Esophagus squamous epithelium (tissue), 5 donors: ENCODE measurements at regions not wholly inside any gene's neighbourhood (a gene's known extent, or its start where the extent isn't known, plus 50 kb on each side); places are given as distances from the start of the nearest gene placed in this dataset.

Experiments used
- DNase-seq: peaks from one replicate; lab custom pipeline; 2025; lab: John Stamatoyannopoulos, UW
- H3K27ac ChIP-seq, 4 donors: fragments of 200-600 bp; sonication (generic); one replicate each; pipeline ENCODE4 v1.5.1; 2016 to 2019; ENCODE audit warnings: mild to moderate bottlenecking in 1 of 4
- H3K27me3 ChIP-seq, 4 donors: fragments of 200-600 bp; sonication (generic); 1 replicate in 3 of 4; 2 replicates in 1 of 4; pipeline versions ENCODE4 v1.5.1 to v1.6.0; 2017 to 2021; ENCODE audit warnings: antibody characterized with exemption in 1 of 4
- H3K36me3 ChIP-seq, 3 donors: fragments of 200-600 bp; sonication (generic); one replicate each; pipeline ENCODE4 v1.5.1; 2016 to 2019
- H3K4me1 ChIP-seq, 3 donors: fragments of 200-600 bp; sonication (generic); one replicate each; pipeline ENCODE4 v1.5.1; 2017 to 2019
- H3K4me3 ChIP-seq, 4 donors: fragments of 200-600 bp; sonication (generic); 1 replicate in 3 of 4; 2 replicates in 1 of 4; pipeline ENCODE4 v1.5.1; 2016 to 2019; ENCODE audit warnings: mild to moderate bottlenecking in 2 of 4, moderate library complexity in 1 of 4
- H3K9me3 ChIP-seq, 3 donors: fragments of 200-600 bp; sonication (generic); one replicate each; pipeline ENCODE4 v1.5.1; 2016 to 2019
- POLR2A ChIP-seq, 4 donors: fragments of 450-650 bp; IDR thresholded peaks; one replicate each; pipeline ENCODE4 v1.6.1; 2017; ENCODE audit warnings: antibody characterized with exemption in 4 of 4, mild to moderate bottlenecking in 4 of 4, moderate library complexity in 3 of 4
- WGBS, 2 donors: methylation state at CpG; one replicate each; pipeline ENCODE4 v1.1.5; 2018; 5-methylcytosine and 5-hydroxymethylcytosine counted together
- intact Hi-C: fragments of 100-400 bp; cut with DNase I; formaldehyde crosslinking; loops from one replicate; pipeline ENCODE4 v1.15.0; 2022
- TF ChIP-seq, protein P1 (sequence below), 6 experiments: fragments of 450-650 bp in 4 of 6; fragments of 200-600 bp in 2 of 6; sonication (generic) in 2 of 6; IDR thresholded peaks; one replicate each; pipeline ENCODE4 v1.5.1; 2016 to 2019; ENCODE audit warnings: antibody characterized with exemption in 6 of 6, mild to moderate bottlenecking in 4 of 6, moderate library complexity in 4 of 6
- donor health status: DM: yes; HTN: yes; CAD: no.

DNA sequence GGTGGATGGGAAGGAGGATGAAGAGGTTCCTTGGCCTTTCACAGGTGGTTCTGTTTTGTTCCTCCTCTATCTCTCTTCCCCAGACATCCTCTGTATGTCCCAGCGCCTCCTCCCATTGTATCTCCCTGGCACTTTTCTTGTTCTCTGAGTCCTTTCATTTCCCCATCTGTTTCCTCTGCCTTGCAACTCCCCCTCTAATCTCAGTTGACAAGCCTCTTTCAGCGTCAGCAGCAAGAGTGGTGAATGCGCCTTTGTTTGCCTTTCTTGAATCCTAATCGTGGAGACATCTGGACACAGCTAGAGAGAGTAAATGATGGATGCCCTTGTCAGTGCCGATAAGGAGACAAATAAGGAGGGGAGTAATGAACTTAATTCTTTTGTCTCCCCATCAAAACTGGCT lies 167.0 kb downstream of the NDUFA10 start:
- 17 to 18% methylated on average over 5 of the region's 5 CpGs for WGBS, 2 donors
- Histone ChIP-seq H3K4me1 (no peaks in the 10 kb centered on the region), H3K27ac (no peak overlapping the region), H3K9me3 (no peaks in the 10 kb centered on the region), H3K4me3 (no peak overlapping the region), H3K36me3 (no peaks in the 10 kb centered on the region), H3K27me3 (peaks cover 0 to 29% (median 0%) of the 10 kb centered on the region in 4 donors)
- intact Hi-C loops, result no loop called here
- TF ChIP-seq, protein P1, sequence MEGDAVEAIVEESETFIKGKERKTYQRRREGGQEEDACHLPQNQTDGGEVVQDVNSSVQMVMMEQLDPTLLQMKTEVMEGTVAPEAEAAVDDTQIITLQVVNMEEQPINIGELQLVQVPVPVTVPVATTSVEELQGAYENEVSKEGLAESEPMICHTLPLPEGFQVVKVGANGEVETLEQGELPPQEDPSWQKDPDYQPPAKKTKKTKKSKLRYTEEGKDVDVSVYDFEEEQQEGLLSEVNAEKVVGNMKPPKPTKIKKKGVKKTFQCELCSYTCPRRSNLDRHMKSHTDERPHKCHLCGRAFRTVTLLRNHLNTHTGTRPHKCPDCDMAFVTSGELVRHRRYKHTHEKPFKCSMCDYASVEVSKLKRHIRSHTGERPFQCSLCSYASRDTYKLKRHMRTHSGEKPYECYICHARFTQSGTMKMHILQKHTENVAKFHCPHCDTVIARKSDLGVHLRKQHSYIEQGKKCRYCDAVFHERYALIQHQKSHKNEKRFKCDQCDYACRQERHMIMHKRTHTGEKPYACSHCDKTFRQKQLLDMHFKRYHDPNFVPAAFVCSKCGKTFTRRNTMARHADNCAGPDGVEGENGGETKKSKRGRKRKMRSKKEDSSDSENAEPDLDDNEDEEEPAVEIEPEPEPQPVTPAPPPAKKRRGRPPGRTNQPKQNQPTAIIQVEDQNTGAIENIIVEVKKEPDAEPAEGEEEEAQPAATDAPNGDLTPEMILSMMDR (IDR thresholded peaks at IDR 0.05), result no peak
- TF ChIP-seq POLR2A (IDR thresholded peaks at IDR 0.05), result no peak
- no peak for DNase-seq

DNA sequence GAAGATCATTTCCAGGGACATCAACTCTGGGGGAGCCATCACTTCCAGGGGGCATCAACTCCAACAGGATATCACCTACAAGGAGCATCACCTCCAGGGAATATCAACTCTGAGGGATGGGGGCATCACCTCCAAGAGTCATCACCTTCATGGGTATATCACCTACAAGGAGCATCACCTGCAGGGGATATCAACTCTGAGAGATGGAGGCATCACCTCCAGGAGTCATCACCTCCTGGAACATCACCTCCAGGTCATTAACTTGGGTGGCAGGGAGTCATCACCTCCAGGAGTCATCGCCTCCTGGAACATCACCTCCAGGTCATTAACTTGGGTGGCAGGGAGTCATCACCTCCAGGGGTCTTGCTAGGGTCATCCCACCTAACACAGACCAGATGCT lies 167.6 kb downstream of the NDUFA10 start:
- TF ChIP-seq POLR2A (IDR thresholded peaks at IDR 0.05), result no peak
- TF ChIP-seq, protein P1 (IDR thresholded peaks at IDR 0.05), result no peak
- Histone ChIP-seq H3K27ac (no peak overlapping the region), H3K9me3 (no peaks in the 10 kb centered on the region), H3K36me3 (no peaks in the 10 kb centered on the region), H3K27me3 (peaks cover 0 to 29% (median 0%) of the 10 kb centered on the region in 4 donors), H3K4me3 (no peak overlapping the region), H3K4me1 (no peaks in the 10 kb centered on the region)
- WGBS, 2 donors, result 75 to 86% methylated on average over 1 of the region's 1 CpG
- no peak for DNase-seq
- intact Hi-C loops, result no loop called here

DNA sequence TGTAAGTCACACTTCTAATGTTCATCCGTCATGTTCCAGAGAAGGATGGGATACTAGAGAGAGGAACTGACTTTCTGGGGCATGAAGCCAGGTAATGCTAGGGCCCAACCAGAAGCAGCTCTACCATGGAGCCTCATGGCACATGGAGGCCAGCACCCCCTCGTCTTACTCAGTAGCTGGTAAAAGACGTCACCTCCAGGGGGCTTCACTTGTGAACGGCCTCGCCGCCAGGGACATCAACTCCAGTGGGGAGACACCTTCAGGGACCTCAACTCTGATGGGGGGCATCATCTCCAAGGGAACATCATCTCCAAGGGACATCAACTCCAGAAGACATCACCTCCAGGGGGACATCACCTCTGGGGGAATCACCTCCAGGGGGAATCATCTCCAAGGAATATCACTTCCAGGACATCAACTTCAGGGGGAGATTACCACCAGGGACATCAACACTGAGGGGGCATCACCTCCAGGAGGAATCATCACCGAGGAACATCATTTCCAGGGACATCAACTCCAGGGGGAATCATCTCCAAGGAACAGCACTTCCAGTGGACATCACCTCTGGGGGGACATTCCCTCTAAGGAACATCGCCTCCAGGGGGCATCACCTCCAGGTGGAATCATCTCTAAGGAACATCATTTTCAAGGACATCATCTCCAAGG lies 168.4 kb downstream of the NDUFA10 start:
- TF ChIP-seq, protein P1 (IDR thresholded peaks at IDR 0.05), result no peak
- TF ChIP-seq POLR2A (IDR thresholded peaks at IDR 0.05), result no peak
- no peak overlapping the region for H3K4me3 ChIP-seq
- no peak for DNase-seq
- no peaks in the 10 kb centered on the region for H3K36me3 ChIP-seq
- H3K9me3 ChIP-seq, result no peaks in the 10 kb centered on the region
- H3K27ac ChIP-seq, result no peak overlapping the region
- intact Hi-C loops, result no loop called here
- no peaks in the 10 kb centered on the region for H3K4me1 ChIP-seq
- 90 to 100% methylated on average over 5 to 8 of the region's 8 CpGs for WGBS, 2 donors
- H3K27me3 ChIP-seq, result peaks cover 0 to 29% (median 0%) of the 10 kb centered on the region in 4 donors

DNA sequence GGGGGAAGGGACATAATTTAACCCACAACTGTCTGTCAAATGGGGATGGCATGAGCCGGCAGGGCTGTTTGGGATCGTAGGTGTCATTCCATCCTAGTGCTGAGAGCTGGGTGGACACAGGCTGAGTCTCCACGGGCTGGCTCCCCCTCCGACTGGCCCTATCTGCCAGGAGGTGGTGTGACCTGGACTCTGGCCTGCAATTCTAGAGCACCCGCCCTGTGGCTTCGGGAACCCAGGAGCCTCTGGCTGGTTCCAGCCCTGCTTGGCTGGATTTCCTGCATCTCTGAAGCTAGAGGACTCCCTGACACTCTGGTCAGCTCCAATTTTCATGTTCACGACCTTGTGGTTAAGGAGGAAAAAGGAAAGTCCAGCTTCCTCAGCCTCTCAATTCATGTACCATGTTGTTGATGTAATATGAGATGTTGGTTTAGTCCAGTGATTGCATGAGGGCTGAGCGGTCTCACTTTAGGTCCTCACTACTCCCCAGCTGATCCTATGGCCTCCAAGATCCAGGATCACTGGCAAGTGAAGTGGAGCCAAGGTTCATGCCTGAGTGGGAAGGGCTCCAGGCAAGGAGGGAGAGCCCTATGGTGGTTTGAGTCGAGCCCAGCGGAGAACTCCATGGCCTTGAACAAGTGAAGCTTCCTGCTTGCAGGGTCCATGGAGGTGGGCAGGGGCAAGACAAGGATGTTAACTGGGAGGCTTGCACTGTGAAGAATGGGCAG lies 169.1 kb downstream of the NDUFA10 start:
- Histone ChIP-seq H3K27me3 (peaks cover 0 to 29% (median 0%) of the 10 kb centered on the region in 4 donors), H3K27ac (peak overlapping the region in 2 of 4 donors; percentile 21 to 63), H3K4me1 (no peaks in the 10 kb centered on the region), H3K4me3 (no peak overlapping the region), H3K36me3 (no peaks in the 10 kb centered on the region), H3K9me3 (peaks cover 0 to 6% (median 6%) of the 10 kb centered on the region in 3 donors)
- WGBS, 2 donors, result 70 to 72% methylated on average over 7 to 9 of the region's 10 CpGs
- no peak for DNase-seq
- TF ChIP-seq, protein P1 (IDR thresholded peaks at IDR 0.05), result no peak
- no peak for TF ChIP-seq POLR2A (IDR thresholded peaks at IDR 0.05)
- intact Hi-C loops, result no loop called here

DNA sequence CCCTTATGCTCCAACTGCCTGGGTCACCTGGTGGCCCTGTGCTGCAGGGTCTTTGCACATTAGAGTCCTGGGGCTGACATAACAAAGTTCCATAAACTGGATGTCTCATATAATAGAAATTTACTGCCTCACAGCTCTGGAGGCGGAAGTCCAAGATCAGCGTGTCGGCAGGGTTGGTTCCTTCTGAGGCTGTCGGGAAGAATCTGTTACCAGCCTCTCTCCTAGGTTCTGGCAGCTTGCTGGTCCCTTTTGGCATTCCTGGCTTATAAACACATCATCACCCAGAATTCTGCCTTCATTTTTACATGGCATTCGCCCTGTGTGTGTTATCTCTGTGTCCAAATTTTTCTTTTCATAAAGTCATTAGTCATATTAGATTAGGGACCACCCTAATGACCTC lies 170.5 kb downstream of the NDUFA10 start:
- no peak overlapping the region for H3K4me3 ChIP-seq
- H3K27ac ChIP-seq, result no peak overlapping the region

More for the DNA sequence above, 170.5 kb downstream of the NDUFA10 start:
- WGBS, 2 donors, result 84 to 92% methylated on average over 5 of the region's 5 CpGs
- H3K9me3 ChIP-seq, result peaks cover 0 to 16% (median 6%) of the 10 kb centered on the region in 3 donors
- H3K36me3 ChIP-seq, result no peaks in the 10 kb centered on the region
- TF ChIP-seq, protein P1 (IDR thresholded peaks at IDR 0.05), result no peak
- TF ChIP-seq POLR2A (IDR thresholded peaks at IDR 0.05), result no peak
- intact Hi-C loops, result no loop called here
- no peak for DNase-seq
- H3K27me3 ChIP-seq, result peaks cover 0 to 29% (median 0%) of the 10 kb centered on the region in 4 donors
- no peaks in the 10 kb centered on the region for H3K4me1 ChIP-seq
